SJSA1 (cell line): ENCODE measurements at regions not wholly inside any gene's neighbourhood (a gene's known extent, or its start where the extent isn't known, plus 50 kb on each side); places are given as distances from the start of the nearest gene placed in this dataset.
A peak's percentile ranks its signal among the peaks of the same experiment; 100 is the strongest.
"Not testable (repeated sequence)": the region's sequence is repeated elsewhere in the genome, so short reads cannot be mapped to it uniquely, and the experiment has no call there.

Experiments
- DNase-seq, 2 experiments: peaks; one replicate each; pipeline ENCODE4 v3.0.0-alpha.2; 2015 to 2020; ENCODE audit warnings: low spot score in 2 of 2, low read depth in 1 of 2
- H3K27ac ChIP-seq: fragments of 250-450 bp; sonication (Bioruptor Pico); 2 replicates; pipeline ENCODE4 v1.5.1; 2020; ENCODE audit warnings: mild to moderate bottlenecking, moderate library complexity
- H3K27me3 ChIP-seq: fragments of 250-450 bp; sonication (Bioruptor Pico); replicated peaks from 2 replicates; pipeline ENCODE4 v1.5.1; 2020; ENCODE audit warnings: mild to moderate bottlenecking, moderate library complexity
- H3K36me3 ChIP-seq: fragments of 250-450 bp; sonication (Bioruptor Pico); 2 replicates; pipeline ENCODE4 v1.5.1; 2020; ENCODE audit warnings: mild to moderate bottlenecking
- H3K4me1 ChIP-seq: fragments of 250-450 bp; sonication (Bioruptor Pico); replicated peaks from 2 replicates; pipeline ENCODE4 v1.6.1; 2021; ENCODE audit warnings: mild to moderate bottlenecking
- H3K4me3 ChIP-seq: fragments of 250-450 bp; sonication (Bioruptor Pico); 2 replicates; pipeline ENCODE4 v1.5.1; 2020; ENCODE audit warnings: mild to moderate bottlenecking
- H3K9me3 ChIP-seq: fragments of 250-450 bp; sonication (Bioruptor Pico); replicated peaks from 2 replicates; pipeline ENCODE4 v1.5.1; 2020; ENCODE audit warnings: mild to moderate bottlenecking

DNA sequence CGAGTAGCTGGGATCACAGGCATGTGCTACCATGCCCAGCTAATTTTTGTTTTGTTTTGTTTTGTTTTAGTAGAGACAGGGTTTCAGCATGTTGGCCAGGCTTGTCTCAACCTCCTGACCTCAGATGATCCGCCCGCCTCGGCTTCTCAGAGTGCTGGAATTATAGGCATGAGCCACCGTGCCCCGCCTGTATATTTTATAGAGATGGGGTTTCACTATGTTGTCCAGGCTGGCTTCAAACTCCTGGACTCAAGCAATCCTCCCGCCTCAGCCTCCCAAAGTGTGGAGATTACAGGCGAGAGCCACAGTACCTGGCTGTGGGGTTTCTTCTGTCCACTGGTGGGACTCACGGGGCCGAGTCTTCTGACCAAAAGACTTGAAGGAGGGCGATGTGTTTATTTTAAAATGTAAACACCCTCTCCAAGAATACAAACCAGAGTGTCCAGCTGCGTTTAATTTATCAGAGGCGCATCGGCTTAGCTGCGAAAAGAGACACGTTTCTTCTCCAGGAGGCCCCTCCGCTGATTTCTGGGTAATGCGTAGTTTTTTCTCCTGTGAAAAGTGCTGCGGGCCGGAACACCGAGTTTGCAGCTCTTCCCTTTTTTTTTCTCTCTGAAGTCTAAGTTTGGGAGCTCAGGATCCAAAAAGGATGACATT is 86.9 kb upstream of the CIBAR2 start:
- H3K27me3 ChIP-seq: no peaks in the 10 kb centered on the region
- peaks cover 35% of the 10 kb centered on the region for H3K4me1 ChIP-seq
- no peaks in the 10 kb centered on the region for H3K36me3 ChIP-seq
- H3K9me3 ChIP-seq: no peaks in the 10 kb centered on the region
- no peak overlapping the region for H3K4me3 ChIP-seq
- peak in 1 of 2 experiments; percentile 58 for DNase-seq
- no peak overlapping the region for H3K27ac ChIP-seq

DNA sequence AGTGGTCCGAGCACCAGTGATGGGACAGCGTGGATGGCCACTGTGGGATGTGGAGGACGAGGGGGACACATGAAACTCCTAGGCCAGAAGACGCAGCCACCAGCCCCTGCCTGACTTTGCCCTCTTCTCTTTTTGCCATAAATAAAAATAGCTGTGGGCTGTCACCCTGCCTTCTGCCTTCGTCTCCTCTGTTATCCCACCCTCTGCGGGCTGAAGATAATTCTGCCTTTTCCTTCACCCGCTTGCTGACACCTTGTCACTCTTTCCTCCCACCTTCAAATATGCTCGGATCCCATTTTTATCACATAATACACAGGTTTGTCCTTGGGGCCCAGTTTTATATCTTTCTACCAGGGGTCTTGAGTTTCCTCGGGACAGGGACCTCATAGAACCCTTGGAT is 87.6 kb upstream of the CIBAR2 start:
- Histone ChIP-seq H3K4me3 (no peak overlapping the region), H3K36me3 (no peaks in the 10 kb centered on the region), H3K27ac (no peak overlapping the region), H3K4me1 (peaks cover 41% of the 10 kb centered on the region), H3K9me3 (no peaks in the 10 kb centered on the region), H3K27me3 (no peaks in the 10 kb centered on the region)
- no peak for DNase-seq

DNA sequence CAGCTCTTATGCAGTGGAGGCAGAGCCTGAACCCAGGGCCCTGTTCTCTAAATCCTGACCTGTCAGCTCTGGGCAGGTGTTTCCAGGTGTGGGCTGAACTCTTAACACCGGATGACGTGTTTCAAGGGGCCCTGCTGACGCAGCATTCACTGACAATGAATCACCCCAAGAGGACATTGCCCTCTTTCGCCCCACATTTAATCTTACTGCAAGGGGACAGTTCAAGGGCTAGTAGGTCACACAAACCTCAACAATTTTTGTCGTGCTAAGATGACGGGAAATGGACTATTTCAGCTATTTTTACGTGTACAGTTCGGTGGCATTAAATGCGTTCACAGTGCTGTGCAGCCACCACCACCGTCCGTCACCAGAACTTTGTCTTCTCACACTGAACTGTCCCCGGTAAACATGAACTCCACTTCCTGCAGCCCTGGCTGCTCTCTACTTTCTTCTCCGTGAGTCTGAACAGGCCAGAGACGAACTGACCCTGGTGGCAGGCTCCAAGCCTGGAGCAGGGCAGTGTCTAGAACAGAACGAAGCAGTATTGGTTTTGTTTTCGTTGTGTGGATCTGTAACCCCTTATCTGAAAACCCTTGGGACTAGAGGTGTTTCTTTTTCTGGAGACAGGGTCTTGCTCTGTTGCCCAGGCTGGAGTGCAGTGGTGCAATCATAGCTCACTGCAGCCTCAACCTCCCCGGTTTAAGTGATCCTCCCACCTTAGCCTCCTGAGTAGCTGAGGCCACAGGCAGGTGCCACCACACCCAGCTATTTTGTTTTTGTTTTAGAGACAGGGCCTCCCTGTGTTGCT is 88.4 kb upstream of the CIBAR2 start:
- H3K9me3 ChIP-seq: no peaks in the 10 kb centered on the region
- no peaks in the 10 kb centered on the region for H3K27me3 ChIP-seq
- H3K4me1 ChIP-seq: peaks cover 44% of the 10 kb centered on the region
- no peak overlapping the region for H3K4me3 ChIP-seq
- H3K36me3 ChIP-seq: no peaks in the 10 kb centered on the region
- H3K27ac ChIP-seq: no peak overlapping the region
- DNase-seq: no peak

DNA sequence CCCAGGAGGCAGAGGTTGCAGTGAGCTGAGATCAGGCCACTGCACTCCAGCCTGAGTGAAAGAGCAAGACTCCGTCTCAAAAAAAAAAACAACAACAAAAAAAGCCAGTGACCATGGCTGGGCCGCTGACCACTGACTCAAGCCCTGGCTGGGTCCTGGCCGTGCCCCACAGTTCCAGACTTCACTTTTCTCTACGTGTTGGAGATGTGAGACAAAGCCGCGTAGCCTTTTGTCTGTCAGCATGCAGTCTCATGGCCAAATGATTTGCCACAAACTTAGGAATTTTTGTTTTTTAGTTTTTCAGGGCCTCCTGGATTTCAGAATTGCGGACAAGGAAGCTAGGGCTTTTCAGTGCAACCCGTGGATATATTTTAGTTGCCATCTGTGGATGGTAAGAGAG is 89.3 kb upstream of the CIBAR2 start:
- H3K36me3 ChIP-seq: no peaks in the 10 kb centered on the region
- no peak overlapping the region for H3K4me3 ChIP-seq
- no peak for DNase-seq
- no peaks in the 10 kb centered on the region for H3K9me3 ChIP-seq
- no peaks in the 10 kb centered on the region for H3K27me3 ChIP-seq
- no peak overlapping the region for H3K27ac ChIP-seq
- peaks cover 52% of the 10 kb centered on the region for H3K4me1 ChIP-seq

DNA sequence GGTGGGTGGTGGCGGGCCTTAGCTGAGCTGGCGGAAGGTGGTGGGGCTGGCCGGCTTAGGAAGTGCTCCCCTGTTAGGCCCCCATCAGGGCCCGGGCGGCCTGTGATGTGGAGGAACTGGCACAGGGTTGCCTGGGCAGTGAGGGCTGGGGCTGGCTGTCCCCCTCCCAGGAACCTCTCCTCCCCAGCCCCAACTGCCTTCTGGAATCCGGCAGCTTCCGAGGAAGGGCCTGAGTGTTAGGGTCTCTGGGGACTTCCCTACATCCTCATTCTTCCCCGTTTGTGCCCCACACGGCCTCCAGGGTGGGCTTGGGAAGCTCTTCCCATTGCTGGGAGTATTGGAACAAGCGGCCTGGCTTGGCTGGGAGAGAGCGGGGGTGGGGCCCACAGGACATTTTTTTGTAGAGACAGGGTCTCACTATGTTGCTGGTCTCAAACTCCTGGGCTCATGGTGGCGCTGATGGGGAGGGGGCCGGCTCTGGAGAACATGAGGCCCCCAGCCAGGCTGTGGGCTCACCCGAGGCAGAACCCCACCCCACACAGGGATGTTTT is 89.9 kb upstream of the CIBAR2 start:
- Histone ChIP-seq H3K36me3 (no peaks in the 10 kb centered on the region), H3K27me3 (no peaks in the 10 kb centered on the region), H3K9me3 (no peaks in the 10 kb centered on the region), H3K4me3 (no peak overlapping the region), H3K27ac (no peak overlapping the region), H3K4me1 (peaks cover 56% of the 10 kb centered on the region)
- DNase-seq: no peak

DNA sequence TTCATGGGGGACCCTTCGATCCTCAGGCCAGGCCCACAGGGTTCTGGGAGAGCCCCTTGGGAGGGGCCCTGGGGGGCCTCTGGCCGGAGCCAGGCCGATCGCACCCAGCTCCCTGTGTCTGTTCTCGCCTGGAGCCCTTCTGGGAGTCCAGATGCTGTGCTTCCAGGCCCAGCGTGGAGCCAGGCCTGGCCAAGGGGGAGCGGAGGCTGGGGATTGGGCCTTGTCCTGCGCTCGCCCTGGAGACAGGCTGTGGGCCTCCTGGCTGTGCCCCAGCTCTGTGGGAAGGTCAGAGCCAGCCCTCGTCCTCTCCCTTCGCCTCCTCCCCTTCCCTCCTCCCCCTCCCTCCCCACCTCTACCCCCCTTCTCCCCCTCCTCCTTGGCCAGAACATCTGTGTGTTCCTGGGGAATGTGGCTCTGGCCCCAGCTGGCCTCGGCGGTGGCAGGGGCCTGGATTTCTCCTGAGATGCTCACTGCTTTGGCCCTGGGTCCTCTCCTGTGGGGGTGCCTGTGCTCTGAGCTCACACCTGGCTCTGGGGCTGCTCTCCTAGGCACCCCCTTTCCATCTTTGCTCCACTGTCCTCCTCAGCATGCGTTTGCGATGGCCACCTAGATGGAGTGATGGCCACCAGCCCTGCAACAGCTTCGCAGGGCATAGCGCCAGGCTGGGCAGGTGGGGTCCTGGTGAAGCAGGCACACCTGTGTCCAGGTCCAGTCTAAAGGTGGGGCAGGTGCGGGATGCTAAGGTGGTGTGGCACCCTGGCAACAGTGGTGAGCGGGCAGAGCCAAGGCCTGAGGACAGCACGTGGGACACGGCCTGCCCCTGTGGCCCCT is 90.6 kb upstream of the CIBAR2 start:
- Histone ChIP-seq H3K4me3 (no peak overlapping the region), H3K36me3 (no peaks in the 10 kb centered on the region), H3K9me3 (no peaks in the 10 kb centered on the region), H3K27me3 (no peaks in the 10 kb centered on the region), H3K4me1 (peaks cover 60% of the 10 kb centered on the region), H3K27ac (no peak overlapping the region)
- DNase-seq: no peak

DNA sequence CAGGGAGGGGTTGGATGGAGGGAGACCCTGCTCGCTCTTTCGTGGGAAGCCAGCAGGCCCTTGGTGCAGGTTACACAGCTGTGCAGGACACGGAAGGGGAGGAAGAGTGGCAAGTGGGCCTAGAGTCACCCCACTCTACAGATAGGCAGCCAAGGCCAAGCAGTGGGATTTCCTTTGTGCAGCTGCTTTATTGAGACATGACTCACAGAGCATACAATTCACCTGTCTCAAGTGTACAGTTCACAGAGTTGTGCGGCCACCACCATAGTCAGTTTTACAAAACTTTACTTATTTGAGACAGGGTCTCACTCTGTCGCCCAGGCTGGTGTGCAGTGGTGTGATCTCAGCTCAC is 91.2 kb upstream of the CIBAR2 start:
- Histone ChIP-seq H3K27ac (no peak overlapping the region), H3K9me3 (no peaks in the 10 kb centered on the region), H3K4me3 (no peak overlapping the region), H3K36me3 (0 out of 2 replicates have a peak, but pooled peaks cover 4% of the 10 kb centered on the region), H3K4me1 (peaks cover 54% of the 10 kb centered on the region), H3K27me3 (no peaks in the 10 kb centered on the region)
- DNase-seq: no peak

DNA sequence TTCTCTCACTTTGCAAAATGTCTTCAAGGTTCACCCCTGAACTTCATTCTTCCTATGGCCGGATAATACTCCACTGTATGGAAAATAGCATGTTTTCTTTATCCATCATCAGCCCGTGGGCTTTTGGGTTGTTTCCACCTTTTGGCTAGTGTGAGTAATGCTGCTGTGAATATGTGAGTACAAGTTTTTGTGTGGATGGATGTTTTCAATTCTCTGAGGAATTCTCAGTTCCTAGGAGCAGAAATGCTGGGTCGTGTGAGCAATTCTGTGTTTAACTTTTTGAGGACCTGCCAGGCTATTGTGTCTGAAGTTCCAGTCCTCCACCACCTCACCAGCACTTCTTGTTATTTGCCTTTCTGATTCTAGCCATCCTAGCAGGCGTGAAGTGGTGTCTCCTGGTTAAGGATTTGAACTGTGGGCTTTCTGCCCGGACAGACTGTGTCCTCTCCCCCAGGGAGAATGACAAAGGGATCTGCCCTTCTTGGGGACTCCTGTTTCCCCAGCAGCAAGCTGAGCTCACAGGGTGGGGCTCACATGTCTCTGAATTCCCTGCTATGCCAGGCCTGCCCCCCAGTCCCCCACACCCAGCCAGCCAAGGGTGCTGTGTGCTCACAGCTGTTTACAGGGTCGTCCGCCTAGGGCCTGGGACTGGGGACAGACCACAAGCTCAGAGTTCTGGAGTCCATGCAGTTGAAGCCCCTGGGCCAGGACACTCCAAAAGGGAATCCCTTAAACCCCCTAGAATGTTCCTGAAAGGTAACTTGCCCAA is 92.2 kb upstream of the CIBAR2 start:
- Histone ChIP-seq H3K36me3 (0 out of 2 replicates have a peak, but pooled peaks cover 4% of the 10 kb centered on the region), H3K27me3 (no peaks in the 10 kb centered on the region), H3K27ac (no peak overlapping the region), H3K4me1 (peaks cover 44% of the 10 kb centered on the region), H3K4me3 (no peak overlapping the region), H3K9me3 (no peaks in the 10 kb centered on the region)
- DNase-seq: no peak

DNA sequence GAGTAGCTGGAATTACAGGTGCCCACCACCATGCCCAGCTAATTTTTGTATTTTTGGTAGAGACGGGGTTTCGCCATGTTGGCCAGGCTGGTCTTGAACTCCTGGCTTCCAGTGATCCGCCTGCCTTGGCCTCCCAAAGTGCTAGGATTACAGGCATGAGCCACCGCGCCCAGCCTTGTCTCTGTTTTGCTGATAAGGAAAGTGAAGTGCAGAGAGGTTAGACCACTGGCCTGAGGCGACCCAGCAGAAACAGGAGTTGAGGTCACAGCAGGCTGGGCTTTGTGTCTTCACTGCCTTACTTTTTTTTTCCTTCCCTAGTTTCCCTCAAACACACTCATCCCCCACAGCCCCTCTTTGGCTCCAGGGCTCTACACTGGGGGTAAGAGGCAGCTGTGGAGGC is 93.0 kb upstream of the CIBAR2 start:
- H3K4me3 ChIP-seq, H3K9me3 ChIP-seq, H3K27me3 ChIP-seq, H3K27ac ChIP-seq, DNase-seq, H3K36me3 ChIP-seq: not testable (repeated sequence)
- H3K4me1 ChIP-seq: peaks cover 42% of the 10 kb centered on the region

DNA sequence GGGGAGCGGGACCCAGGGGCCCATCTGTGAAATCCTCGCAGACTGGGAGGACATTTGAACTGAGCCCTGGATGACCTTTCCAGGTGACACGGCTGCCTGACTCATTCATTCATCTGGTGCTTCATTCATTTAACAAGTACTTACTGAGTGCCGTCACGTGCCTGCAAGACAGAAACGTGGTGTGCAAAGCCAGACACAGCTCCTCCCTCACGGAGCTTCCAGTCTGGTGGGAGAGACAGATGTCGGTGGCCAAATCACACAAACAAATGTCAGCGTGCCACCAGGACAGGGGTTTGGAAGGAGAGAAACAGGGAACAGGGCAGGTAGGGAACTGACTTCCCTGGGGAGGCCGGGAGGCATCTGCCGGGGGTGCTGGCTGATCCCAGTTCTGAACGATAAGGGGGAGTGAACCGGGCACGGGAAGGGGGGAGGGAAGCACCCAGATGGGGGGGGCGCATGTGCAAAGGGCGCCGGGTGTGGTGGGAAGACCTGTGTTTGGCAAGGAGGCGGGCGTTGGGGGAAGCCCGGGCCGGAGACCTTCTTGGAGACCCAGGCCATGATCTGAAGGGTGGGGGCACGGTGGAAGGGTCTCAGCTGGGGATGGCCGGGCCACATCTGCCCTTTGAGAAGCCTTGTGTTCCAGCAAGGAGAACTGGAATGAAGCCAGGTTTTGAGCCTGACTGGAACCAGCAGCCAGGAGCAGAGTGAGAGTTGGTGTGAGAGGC is 93.6 kb upstream of the CIBAR2 start:
- Histone ChIP-seq H3K4me1 (peaks cover 49% of the 10 kb centered on the region), H3K9me3 (no peaks in the 10 kb centered on the region), H3K27me3 (no peaks in the 10 kb centered on the region), H3K4me3 (no peak overlapping the region), H3K36me3 (0 out of 2 replicates have a peak, but pooled peaks cover 4% of the 10 kb centered on the region), H3K27ac (no peak overlapping the region)
- no peak for DNase-seq

DNA sequence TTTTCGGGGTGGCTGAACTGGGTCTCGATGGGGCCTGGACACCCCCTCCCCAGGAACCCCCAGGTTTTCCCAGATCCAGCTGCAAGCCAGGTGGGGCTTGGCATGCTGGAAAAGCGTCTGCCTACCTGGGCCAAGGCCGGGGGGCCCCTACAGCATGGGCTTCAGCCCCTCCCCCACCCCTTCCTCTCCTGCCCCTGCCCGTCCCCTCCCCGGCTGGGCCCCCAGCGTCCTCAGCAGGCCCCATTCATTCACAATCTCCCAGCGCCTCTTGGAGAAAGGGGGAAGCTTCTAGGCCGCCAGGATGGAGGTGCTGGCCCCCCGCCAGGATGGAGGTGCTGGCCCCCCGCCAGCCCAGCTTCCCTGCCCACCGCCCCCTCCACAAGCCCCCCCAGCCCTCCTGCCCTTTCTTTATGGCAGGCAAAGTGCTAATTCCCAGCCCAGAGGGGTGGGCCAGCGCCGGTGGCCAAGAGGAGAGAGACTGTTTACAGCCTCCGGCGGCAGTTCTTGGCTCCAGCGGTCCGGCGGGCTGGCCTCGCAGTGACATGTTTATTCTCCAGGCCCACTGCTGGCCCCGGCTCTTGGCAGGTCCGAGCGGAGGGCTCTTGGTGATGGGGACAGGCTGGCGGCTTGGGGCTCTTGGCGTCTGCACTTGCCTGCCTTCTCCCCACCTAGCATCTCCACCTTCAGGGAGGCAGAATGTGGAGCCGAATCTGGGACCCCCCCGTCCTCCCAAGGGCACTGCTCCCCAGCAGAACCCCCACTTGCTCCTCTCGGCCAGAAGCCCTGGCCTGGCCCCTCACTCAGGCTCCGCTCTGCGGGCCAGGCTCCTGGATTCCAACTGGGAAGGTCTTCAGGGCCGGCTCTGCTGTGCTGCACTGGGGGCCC is 94.4 kb upstream of the CIBAR2 start:
- DNase-seq: peak; percentile 18 to 68
- no peak overlapping the region for H3K27ac ChIP-seq
- no peaks in the 10 kb centered on the region for H3K27me3 ChIP-seq
- H3K4me3 ChIP-seq: no peak overlapping the region
- no peaks in the 10 kb centered on the region for H3K9me3 ChIP-seq
- peaks cover 57% of the 10 kb centered on the region for H3K4me1 ChIP-seq
- H3K36me3 ChIP-seq: 0 out of 2 replicates have a peak, but pooled peaks cover 4% of the 10 kb centered on the region

DNA sequence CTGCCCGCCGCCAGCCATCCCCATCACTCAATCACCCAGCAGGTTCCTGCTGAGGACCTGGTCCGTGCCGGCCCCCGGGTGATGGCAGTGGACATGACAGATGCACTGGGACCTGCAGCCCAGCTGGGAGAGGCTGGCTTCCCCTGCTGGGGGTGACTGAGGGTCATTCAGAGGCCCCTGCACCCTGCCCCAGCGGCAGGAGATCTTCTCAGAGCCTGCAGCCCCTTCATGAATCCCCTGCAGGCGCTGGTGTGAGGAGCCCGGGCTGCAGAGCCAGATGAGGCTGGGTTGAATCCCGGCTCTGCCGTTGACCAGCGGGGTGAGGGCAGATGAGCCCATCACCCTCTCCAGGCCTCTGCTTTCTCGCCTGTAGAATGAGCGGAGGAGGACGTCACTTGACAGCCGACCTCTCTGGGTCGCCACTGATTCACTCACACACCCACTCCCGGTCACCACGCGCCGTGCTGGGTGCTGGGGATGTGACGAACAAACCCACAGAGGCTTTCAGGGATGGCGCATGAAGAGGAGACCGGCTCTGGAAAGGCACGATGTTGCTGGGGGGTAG is 95.2 kb upstream of the CIBAR2 start:
- H3K27ac ChIP-seq: no peak overlapping the region
- no peak overlapping the region for H3K4me3 ChIP-seq
- H3K4me1 ChIP-seq: peaks cover 64% of the 10 kb centered on the region
- 0 out of 2 replicates have a peak, but pooled peaks cover 4% of the 10 kb centered on the region for H3K36me3 ChIP-seq
- H3K27me3 ChIP-seq: no peaks in the 10 kb centered on the region
- H3K9me3 ChIP-seq: no peaks in the 10 kb centered on the region
- DNase-seq: no peak
